ENCODE measurements at regions not wholly inside any gene's neighbourhood (a gene's known extent, or its start where the extent isn't known, plus 50 kb on each side); places are given as distances from the start of the nearest gene placed in this dataset.

GRCh38 chr14:58912287-58912686 lies 274.5 kb downstream of the DACT1 start:
- TF ChIP-seq CTCF (IDR thresholded peaks at IDR 0.05; ENCODE audit: low read length) (no peak), EZH2 (IDR thresholded peaks at IDR 0.05; ENCODE audit: borderline replicate concordance, low read length) (no peak)

Data from OCI-LY1 (cell line).